Stimulated activated CD8-positive, alpha-beta memory T cell treated with anti-CD3 and anti-CD28 coated beads, Interleukin-15, amount 100 ng/mL, for 24 hours (primary cell): ENCODE measurements at regions not wholly inside any gene's neighbourhood (a gene's known extent, or its start where the extent isn't known, plus 50 kb on each side); places are given as distances from the start of the nearest gene placed in this dataset.

Experiments
- DNase-seq: peaks from one replicate; pipeline ENCODE4 v3.0.0-alpha.2; 2020; ENCODE audit warnings: low read depth

GRCh38 chr5:68798877-68799843 lies 294.7 kb upstream of the SLC30A5 start:
- no peak for DNase-seq

DNA sequence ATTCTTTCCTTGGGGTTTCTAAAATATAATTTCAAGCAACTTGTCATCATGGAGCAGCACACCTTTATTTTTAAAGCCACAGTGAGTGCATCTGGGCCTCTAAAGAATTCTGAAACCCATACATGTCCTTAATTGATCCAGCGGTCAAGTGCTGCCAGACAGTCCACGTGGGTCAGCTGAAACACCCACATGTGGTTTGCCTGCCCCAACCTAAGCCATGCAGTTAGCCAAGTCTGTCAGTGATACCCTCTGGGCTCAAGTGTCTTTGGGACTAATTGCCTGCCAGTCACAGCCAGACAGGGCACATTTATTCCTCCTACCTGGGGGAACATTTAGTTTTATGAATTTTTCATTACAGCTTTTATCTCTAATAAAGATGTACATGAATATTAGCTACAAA lies 291.4 kb upstream of the SLC30A5 start:
- no peak for DNase-seq

GRCh38 chr5:68803881-68804319 lies 289.9 kb upstream of the SLC30A5 start:
- no peak for DNase-seq

- no peak for DNase-seq
Measured at GRCh38 chr5:68804343-68804742, 289.5 kb upstream of the SLC30A5 start.

DNA sequence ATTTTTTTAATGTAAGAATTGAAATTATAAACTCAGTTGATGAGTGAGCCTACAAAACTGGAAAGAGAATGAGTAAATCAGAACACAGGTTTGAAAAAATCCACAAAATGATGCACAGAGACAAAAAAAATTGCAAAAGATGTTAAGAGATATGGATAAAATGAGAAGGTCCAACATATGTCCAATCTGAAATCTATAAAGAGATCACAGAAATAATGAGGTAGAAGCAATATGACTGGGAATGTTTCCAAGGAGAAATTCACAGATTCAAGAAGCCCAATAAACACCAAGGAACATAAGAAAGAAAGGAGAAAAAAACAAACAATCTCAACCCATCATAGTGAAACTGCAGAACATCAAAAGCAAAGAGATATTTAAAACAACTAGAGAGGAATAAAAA lies 288.4 kb upstream of the SLC30A5 start:
- no peak for DNase-seq

GRCh38 chr5:68817632-68818031 lies 276.2 kb upstream of the SLC30A5 start:
- no peak for DNase-seq

DNA sequence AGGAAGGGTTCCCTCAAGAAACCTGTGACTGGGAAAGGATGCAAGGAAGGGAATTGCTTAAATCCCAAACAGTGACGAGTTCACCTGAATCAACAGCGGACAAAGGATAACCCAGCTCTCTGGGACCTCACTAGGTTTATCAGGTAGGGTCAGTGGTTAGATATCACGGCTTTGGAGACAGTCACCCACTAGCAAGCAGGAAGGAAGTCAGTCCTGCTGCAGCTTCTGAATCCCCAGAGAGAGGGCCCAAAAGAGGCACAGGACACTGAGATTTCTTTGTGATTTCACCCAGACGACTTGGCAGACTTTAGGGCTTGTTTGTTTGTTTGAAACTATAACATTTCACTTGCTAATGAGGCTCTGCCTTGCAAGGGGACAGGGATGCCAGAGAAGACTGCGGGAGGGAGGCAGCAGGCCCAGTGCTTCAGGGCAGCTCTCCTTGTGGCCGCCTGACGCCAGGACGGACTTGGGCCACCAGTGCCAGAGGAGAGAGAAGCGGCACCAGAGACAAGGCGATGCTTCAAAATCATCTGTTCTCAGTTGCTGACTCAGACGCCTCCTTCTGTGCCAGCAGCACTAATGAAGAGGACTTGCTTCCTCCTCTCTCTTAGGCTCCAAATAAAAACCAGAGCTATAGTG lies 275.6 kb upstream of the SLC30A5 start:
- no peak for DNase-seq

DNA sequence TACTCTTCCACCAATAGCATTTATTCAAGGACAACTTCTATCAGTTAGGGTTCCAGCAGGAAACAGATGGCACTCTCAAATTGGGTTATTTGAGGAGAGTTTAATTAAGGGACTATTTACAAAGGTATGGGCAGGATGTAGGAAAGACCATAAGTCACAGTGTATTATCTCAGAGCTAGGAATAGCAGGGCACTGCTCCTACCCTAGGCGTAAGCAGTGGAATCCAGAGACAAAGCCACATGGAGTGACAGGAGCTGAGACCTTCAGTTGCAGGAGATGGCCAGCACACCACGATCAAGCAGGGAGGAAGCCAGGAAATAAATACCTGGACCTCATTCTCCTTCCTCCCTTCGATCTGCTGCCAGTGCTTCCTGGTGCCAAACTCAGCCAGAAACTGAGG lies 274.9 kb upstream of the SLC30A5 start:
- DNase-seq, result no peak

- no peak for DNase-seq
Measured at GRCh38 chr5:68821056-68821455, 272.8 kb upstream of the SLC30A5 start.

- DNase-seq, result no peak
Measured at GRCh38 chr5:68822796-68823195, 271.0 kb upstream of the SLC30A5 start.

GRCh38 chr5:68823301-68823700 lies 270.5 kb upstream of the SLC30A5 start:
- no peak for DNase-seq

DNA sequence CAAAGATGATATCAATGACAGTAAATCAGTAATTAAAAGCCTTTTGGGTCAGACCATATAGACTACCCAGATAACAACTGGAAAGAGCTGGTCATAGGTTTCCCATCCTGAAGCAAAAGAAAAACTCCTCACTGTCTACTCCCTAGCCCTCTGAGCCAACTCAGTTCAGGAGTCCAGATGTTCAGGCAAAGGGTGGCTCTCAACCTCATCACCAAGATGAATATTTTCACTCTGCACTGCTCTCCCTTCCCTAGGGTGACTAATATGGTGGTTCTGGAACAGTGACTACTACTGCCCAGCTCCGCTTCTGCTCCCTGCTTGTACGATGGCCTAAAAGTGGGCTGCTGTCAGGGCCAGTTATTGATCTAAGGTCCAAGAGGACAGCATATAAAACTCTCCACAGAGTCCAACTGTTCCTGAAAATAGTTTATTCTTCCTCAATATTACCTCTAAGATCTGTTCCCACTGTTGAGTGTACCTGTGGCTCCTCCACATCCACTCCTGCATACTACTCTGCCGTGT lies 263.4 kb upstream of the SLC30A5 start:
- no peak for DNase-seq

DNA sequence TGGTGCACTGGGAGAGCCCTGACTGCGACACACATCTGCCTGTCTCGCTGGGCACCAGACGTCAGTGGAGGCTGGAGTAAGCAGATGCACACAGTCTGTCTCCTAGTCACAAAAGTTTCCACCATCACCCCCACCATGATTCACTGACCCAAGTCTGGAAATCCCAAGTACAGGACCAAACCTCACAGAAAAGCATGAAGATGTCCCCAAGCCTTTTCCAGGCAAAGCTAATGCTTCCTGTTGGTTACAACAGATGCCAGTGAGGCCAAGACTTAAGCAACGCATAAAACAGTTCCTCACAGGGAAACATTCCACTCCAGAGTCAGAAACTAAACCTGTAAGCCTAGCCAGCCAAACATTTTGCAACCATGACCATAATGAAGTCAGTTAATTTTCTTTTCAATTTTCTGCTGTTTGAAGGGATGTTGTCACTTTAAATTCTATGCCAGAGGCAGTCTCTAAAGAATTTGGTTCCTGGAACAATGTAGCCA lies 259.3 kb upstream of the SLC30A5 start:
- DNase-seq, result no peak

DNA sequence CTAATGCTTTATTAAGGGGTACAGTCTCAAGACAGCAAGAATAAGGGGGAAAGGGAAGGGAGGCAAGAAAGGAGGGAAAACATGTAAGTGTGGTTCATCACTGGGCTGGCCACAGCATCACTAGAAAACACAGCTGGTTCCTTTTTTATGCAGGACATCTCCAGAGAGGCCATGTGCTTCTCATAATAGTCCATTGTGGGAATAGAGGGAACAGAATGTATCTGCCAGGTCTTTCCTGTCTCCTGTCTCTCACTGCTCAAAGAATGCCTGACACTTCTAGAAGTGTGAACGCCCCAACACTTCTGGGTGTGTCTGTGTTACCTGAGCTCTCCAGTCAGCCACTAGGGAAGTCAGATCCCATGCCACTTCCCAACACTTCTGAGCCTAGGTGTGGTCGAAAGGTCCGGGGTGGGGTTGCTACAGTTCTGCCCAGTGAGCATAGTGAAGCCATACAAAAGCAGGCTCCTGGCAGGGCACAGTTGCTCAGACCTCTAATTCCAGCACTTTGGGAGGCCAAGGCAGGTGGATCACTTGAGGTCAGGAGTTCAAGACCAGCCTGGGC lies 255.6 kb upstream of the SLC30A5 start:
- DNase-seq, result no peak

DNA sequence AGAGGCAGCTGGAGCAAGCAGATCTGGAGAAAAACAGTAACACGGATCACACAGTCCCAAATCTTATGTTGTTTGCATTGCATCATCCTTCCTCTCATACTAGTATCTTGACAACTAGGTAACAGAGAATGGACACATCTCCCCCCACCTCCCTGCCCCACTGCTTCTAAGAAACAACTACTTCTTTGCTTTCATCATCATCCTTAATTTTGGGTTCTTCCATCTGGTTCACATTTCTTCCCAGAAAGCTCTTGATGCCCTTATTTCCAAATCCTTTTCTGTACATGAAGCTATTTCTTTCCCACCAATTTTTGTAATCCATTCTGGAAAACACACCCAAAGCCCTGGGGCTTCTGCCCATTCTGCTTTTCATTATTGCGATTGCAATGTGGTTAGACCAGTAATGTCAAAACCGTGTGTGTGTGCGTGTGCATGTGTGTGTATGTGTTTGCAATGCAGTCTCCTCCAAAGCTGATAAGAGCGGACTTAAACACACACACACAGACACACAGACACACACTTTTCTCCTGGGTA lies 254.7 kb upstream of the SLC30A5 start:
- no peak for DNase-seq

GRCh38 chr5:68843624-68844364 lies 250.0 kb upstream of the SLC30A5 start:
- no peak for DNase-seq

- no peak for DNase-seq
Measured at GRCh38 chr5:68845131-68845530, 248.7 kb upstream of the SLC30A5 start.

- no peak for DNase-seq
Measured at GRCh38 chr5:68846828-68847227, 247.0 kb upstream of the SLC30A5 start.

GRCh38 chr5:68848091-68848490 lies 245.7 kb upstream of the SLC30A5 start:
- no peak for DNase-seq

DNA sequence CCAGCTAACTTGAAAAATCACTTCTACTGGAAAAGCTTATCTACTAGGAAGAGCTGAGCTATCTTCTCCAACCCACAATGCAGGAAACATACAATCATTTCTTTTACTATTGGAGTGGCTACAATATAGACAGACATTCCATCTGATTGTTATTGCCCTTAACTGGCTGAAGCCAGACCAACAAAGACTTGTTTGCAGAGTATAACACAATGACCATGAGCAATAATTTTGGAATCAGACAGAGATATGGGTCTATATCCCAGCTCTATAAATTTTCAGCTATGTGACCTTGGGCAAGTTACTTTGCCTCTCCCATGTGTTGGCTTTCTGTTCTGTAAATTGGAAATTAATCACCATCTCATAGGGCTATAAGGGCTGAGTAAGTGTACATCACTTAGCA lies 244.7 kb upstream of the SLC30A5 start:
- no peak for DNase-seq

GRCh38 chr5:68849906-68850305 lies 243.9 kb upstream of the SLC30A5 start:
- no peak for DNase-seq

DNA sequence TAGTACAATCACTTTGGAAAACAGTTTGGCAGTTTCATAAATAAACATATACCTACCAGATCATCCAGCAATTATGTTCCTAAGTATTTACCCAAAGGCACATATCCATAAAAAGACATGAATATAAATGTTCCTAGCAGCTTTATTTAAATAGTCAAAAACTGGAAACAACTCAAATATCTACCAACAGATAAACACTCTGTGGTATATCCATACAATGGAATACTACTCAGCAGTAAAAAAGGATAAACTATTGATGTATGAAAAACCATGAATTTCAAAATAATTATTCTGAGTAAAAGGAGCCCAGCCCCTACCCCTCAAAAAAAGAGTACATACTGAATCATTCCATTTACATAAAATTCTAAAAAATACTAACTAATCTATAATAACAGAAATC lies 232.7 kb upstream of the SLC30A5 start:
- no peak for DNase-seq
